Activated T-cell treated with anti-CD3 and anti-CD28 coated beads, Interleukin-2, amount 50 U/mL, for 72 hours (primary cell): ENCODE measurements at regions not wholly inside any gene's neighbourhood (a gene's known extent, or its start where the extent isn't known, plus 50 kb on each side); places are given as distances from the start of the nearest gene placed in this dataset.

Source experiments
- ATAC-seq, 2 donors: fragments of 150-1000 bp; cut with Tn5 transposase; replicated peaks in 1 of 2; 2 replicates each; pipeline ENCODE4 v1.10.0; 2021; ENCODE audit warnings: moderate library complexity in 2 of 2, mild to moderate bottlenecking in 1 of 2
- DNase-seq, 2 donors: peaks; one replicate each; pipeline ENCODE4 v3.0.0; 2021 to 2022; ENCODE audit warnings: mixed read lengths in 1 of 2
- H3K27ac Mint-ChIP-seq: one replicate; pipeline ENCODE4 v1.8.0; 2022; ENCODE audit warnings: mild to moderate bottlenecking, moderate library complexity, mixed read lengths
- H3K27me3 Mint-ChIP-seq: one replicate; pipeline ENCODE4 v1.8.0; 2022; ENCODE audit warnings: low read depth, mixed read lengths
- H3K36me3 Mint-ChIP-seq, 2 donors: one replicate each; pipeline ENCODE4 v1.8.0; 2022; ENCODE audit warnings: mixed read lengths in 2 of 2, mild to moderate bottlenecking in 1 of 2; ENCODE audit not compliant: insufficient read depth in 2 of 2
- H3K4me1 Mint-ChIP-seq: one replicate; pipeline ENCODE4 v1.8.0; 2022; ENCODE audit warnings: low read depth, mixed read lengths
- H3K4me3 Mint-ChIP-seq, 2 donors: one replicate each; pipeline ENCODE4 v1.8.0; 2022; ENCODE audit warnings: mild to moderate bottlenecking in 2 of 2, mixed read lengths in 2 of 2, moderate library complexity in 2 of 2
- H3K9me3 Mint-ChIP-seq, 2 donors: one replicate each; pipeline ENCODE4 v1.8.0; 2022; ENCODE audit warnings: mixed read lengths in 2 of 2

- Mint-ChIP-seq H3K4me1 (peaks cover 35% of the 10 kb centered on the region), H3K36me3 (peaks cover 0 to 2% of the 10 kb centered on the region in 2 donors), H3K27ac (no peak overlapping the region), H3K27me3 (no peaks in the 10 kb centered on the region), H3K4me3 (no peak overlapping the region), H3K9me3 (peaks cover 1 to 2% of the 10 kb centered on the region in 2 donors)
- DNase-seq (no peak), ATAC-seq (no peak)
These were observed 51.3 kb upstream of the RUNX1 start for GRCh38 chr21:35100349-35100811.

GRCh38 chr21:35099310-35099709 lies 50.2 kb upstream of the RUNX1 start:
- H3K4me3 Mint-ChIP-seq: no peak overlapping the region
- peaks cover 6 to 9% of the 10 kb centered on the region in 2 donors for H3K36me3 Mint-ChIP-seq
- DNase-seq (no peak), ATAC-seq (no peak)
- peaks cover 44% of the 10 kb centered on the region for H3K4me1 Mint-ChIP-seq
- peaks cover 7 to 8% of the 10 kb centered on the region in 2 donors for H3K9me3 Mint-ChIP-seq
- no peak overlapping the region for H3K27ac Mint-ChIP-seq
- no peaks in the 10 kb centered on the region for H3K27me3 Mint-ChIP-seq
